HG03097 (cell line): ENCODE measurements at regions not wholly inside any gene's neighbourhood (a gene's known extent, or its start where the extent isn't known, plus 50 kb on each side); places are given as distances from the start of the nearest gene placed in this dataset.
A peak's percentile ranks its signal among the peaks of the same experiment; 100 is the strongest.

Experiments
- ATAC-seq: cut with Tn5 transposase; IDR thresholded peaks from one replicate; pipeline ENCODE4 v1.9.1; 2021; ENCODE audit not compliant: unreplicated experiment, low FRiP score

DNA sequence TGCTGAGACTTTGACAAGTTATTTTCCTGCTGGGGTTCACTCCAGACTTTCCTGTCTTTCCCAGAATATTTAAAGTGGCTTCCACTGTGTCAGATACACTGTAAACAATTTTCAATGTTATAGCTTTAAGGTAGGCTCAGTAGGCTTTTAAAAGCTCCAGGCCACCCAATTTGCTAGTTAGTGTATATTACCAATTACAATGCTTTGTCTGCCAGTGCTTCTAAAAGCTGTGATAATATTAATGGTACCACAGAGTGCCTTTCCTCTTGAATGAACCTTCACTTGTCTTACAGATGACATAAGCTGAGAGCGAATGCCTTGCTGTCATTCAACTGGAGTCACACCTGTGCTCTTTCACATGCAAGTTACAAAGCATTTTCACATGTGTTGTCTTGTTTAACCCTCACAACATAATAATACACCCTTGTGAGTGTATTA is 239.7 kb upstream of the HTR2A start:
- no peak for ATAC-seq

DNA sequence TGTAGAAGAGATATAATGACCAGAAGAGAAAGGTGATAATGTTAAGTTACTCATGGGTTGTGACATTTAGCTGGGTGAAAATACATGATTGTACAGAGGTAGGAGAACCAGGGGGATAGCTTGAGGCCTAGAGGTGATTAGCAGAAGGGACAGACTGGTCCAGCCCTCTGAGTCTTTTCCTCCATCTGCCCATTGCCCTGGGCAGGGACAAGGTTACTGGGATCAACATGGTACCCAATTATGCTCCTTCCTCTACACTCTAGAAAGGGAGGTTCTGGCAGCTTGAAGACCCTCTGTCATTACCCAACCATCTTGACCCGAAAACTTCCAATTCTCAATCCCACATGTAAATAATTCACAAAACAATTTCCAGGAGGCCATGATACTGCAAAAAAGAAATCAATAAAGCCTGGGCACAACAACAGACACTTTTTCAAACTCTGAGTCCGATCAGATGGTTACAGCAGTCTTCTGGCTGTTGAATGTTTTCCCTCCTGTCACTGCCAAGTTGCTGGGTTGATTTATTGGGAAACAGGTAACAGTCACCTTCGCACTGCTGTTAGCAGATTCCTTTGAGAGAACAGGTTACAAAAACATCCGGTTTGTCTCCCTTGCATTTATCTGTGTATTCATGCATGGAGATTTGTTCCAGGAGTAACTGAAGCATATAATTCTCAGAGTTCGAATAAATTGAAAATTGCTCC is 239.1 kb upstream of the HTR2A start:
- ATAC-seq = no peak

- no peak for ATAC-seq
Observed at GRCh38 chr13:47134939-47135489, 238.2 kb upstream of the HTR2A start.

GRCh38 chr13:47133011-47133445 is 236.2 kb upstream of the HTR2A start:
- ATAC-seq = no peak

DNA sequence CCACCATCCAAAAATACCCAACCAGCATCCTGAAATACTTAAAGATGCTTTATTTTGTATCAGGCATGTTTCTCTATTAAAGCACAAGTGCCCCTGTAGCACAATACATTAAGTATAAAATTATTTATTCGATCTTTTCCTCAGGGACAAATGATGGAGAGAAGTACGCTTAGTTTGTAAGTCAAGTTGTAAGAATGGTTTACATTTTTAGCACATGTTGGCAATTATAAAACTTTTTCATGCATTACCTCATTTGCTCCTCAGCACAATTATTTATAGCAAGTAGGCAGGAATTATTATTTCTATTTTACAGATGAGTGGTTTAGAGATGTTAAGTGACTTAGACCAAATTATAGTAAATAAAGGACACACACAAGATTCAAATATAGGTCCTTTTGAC is 232.6 kb upstream of the HTR2A start:
- no peak for ATAC-seq

- no peak for ATAC-seq
Observed at GRCh38 chr13:47126432-47126831, 229.6 kb upstream of the HTR2A start.

GRCh38 chr13:47121092-47121763 is 224.4 kb upstream of the HTR2A start:
- ATAC-seq = no peak

GRCh38 chr13:47120282-47120681 is 223.4 kb upstream of the HTR2A start:
- no peak for ATAC-seq

- no peak for ATAC-seq
Observed at GRCh38 chr13:47119575-47120235, 222.9 kb upstream of the HTR2A start.

DNA sequence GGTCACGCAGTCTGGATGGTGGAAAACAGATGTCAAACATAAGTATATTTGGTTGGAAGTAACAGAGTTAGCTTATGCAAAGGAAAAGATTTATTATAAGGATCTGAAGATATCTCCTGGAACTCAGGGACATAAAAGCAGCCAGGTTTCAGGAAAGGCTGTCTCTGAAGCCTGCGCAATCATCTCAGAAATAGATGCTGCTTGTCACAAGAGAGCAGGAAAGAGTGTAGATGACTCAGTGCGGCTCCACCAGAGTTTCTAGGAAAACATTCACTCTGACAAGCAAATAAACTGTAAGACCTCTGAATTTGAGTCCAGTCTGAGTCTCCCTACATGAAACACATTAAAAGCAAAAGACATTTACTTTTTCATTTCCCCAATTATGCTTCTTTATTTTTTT is 220.4 kb upstream of the HTR2A start:
- ATAC-seq = no peak

GRCh38 chr13:47114030-47114429 is 217.2 kb upstream of the HTR2A start:
- ATAC-seq = no peak

DNA sequence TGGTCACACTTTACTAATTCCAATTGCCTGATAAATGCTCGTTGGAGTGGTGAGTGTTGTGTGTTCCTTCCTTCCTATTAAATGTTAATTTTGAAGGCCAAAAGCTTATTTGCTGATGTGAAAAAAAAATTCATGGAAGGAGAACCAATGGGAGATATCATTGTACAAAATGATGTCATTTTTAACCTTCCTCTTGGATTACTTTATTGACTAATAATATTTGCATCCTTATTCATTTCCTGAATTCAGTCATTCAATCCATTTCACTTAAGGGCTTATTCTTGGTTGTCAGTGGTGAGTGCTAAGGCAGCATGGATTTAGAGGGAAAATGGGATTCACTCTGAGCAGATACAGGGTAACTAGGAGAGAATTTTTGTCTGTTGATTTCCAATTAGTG is 216.0 kb upstream of the HTR2A start:
- no peak for ATAC-seq

DNA sequence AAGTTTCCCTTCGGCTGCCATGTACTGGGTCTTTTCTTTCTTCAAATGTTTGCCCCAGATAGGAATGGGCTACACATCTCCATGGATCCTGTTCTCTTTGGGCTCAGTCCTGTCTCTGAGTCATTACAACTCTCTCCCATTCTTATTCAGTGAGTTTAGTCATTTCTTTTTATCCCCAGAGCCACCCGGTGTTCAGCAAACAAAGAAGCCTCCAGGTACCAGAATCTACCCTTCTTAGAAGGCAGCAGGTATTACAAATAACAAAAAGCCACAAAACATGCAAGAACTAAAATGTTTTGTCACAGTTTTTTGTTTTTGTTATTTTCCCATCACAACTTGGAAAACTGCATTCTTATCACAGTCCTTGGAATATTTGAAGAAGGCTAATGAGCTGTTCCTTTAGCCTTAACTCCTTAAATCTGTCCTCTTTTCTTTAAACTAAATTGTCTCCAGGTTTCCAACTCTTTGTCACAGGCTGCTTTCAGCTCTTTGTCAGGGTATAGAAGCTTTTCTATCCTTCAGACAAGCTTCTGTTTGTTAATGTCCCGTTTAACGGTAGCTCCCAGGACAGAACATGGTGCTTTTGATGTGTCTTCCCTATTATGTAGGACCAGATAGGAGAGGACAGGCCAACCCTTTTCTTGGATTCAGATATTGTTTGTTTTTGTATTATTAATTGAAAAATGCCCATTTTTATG is 215.5 kb upstream of the HTR2A start:
- no peak for ATAC-seq

GRCh38 chr13:47111499-47111898 is 214.6 kb upstream of the HTR2A start:
- ATAC-seq = no peak

DNA sequence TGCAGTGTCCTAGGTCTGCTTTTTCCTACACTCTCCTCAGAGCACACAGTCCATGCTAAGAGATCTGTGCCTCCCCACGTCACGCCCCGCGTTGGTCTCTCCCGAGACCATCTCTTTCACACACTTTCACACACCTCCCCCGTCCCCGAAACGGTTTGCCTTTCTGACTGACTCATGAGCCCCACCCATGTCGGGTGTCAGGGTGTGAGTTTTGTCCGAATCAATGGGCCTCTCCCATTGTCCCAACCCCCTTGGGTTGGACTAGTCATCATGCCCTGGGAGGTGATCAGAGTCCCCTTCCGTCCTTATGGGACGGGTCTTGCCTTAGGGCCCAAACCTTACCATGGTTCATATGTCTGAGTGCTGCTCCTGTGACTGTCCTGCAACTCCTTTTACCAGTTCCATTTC is 214.0 kb upstream of the HTR2A start:
- ATAC-seq = no peak

GRCh38 chr13:47110141-47110540 is 213.3 kb upstream of the HTR2A start:
- no peak for ATAC-seq

GRCh38 chr13:47109028-47109427 is 212.2 kb upstream of the HTR2A start:
- ATAC-seq = peak; percentile 80

GRCh38 chr13:47100214-47100853 is 203.5 kb upstream of the HTR2A start:
- ATAC-seq = peak; percentile 64

GRCh38 chr13:47094734-47095434 is 198.0 kb upstream of the HTR2A start:
- peak; percentile 93 for ATAC-seq

- ATAC-seq = no peak
Observed at GRCh38 chr13:47092202-47092601, 195.3 kb upstream of the HTR2A start.
